Stomach (tissue), 8 donors: ENCODE measurements at regions not wholly inside any gene's neighbourhood (a gene's known extent, or its start where the extent isn't known, plus 50 kb on each side); places are given as distances from the start of the nearest gene placed in this dataset.

Experiments used
- DNase-seq, 2 donors: peaks; one replicate each; pipeline versions ENCODE4 v3.0.0 to v3.0.0-alpha.2; 2013 to 2019
- H3K27ac ChIP-seq, 5 donors: fragments of 200-600 bp in 4 of 5; sonication (generic) in 4 of 5; one replicate each; pipeline ENCODE4 v1.5.1; 2013 to 2019; ENCODE audit warnings: mild to moderate bottlenecking in 1 of 5, moderate library complexity in 1 of 5
- H3K27me3 ChIP-seq, 3 donors: fragments of 200-600 bp; sonication (generic); one replicate each; pipeline ENCODE4 v1.5.1; 2017 to 2019; ENCODE audit warnings: mixed run types in 1 of 3
- H3K36me3 ChIP-seq, 4 donors: fragments of 200-600 bp; sonication (generic); 1 replicate in 3 of 4; 2 replicates in 1 of 4; pipeline ENCODE4 v1.5.1; 2016 to 2019
- H3K4me1 ChIP-seq, 4 donors: fragments of 200-600 bp; sonication (generic); one replicate each; pipeline ENCODE4 v1.5.1; 2016 to 2019
- H3K4me3 ChIP-seq, 4 donors: fragments of 200-600 bp; sonication (generic) in 3 of 4; one replicate each; pipeline ENCODE4 v1.5.1; 2016 to 2019; ENCODE audit warnings: mild to moderate bottlenecking in 1 of 4
- H3K9me3 ChIP-seq, 4 donors: fragments of 200-600 bp; sonication (generic); one replicate each; pipeline ENCODE4 v1.5.1; 2016 to 2019
- EP300 ChIP-seq: sonication (generic); formaldehyde crosslinking; IDR thresholded peaks from one replicate; pipeline ENCODE4 v1.6.1; 2017; ENCODE audit warnings: antibody characterized with exemption
- POLR2A ChIP-seq, 4 donors: fragments of 450-650 bp; IDR thresholded peaks; one replicate each; pipeline ENCODE4 v1.6.1; 2016; ENCODE audit warnings: antibody characterized with exemption in 4 of 4, control low read depth in 2 of 4, mild to moderate bottlenecking in 1 of 4, moderate library complexity in 1 of 4
- POLR2AphosphoS5 ChIP-seq, 3 donors: sonication (generic); formaldehyde crosslinking; IDR thresholded peaks; one replicate each; pipeline ENCODE4 v1.6.1; 2016; ENCODE audit warnings: antibody characterized with exemption in 3 of 3
- WGBS, 5 donors: extraction: QIAGEN DNeasy Blood & Tissue Kit in 3 of 5; methylation state at CpG; one replicate each; pipeline versions ENCODE4 v1.1.5 to v1.1.7; 2013 to 2018; 5-methylcytosine and 5-hydroxymethylcytosine counted together
- intact Hi-C: fragments of 100-400 bp; cut with DNase I; formaldehyde crosslinking; loops from one replicate; pipeline ENCODE4 v1.15.1; 2023; ENCODE audit warnings: low total_unique reads
- TF ChIP-seq, protein P1 (sequence below), 7 experiments: fragments of 450-650 bp in 4 of 7; fragments of 200-600 bp in 3 of 7; sonication (generic) in 3 of 7; IDR thresholded peaks; one replicate each; pipeline ENCODE4 v1.5.1; 2016 to 2019; ENCODE audit warnings: antibody characterized with exemption in 7 of 7, control low read depth in 2 of 7, mild to moderate bottlenecking in 1 of 7
- donor health status: healthy with polysubstance abuse.
- donor health status: Bipolar disorder and iron deficiency.
- donor health status: healthy.

DNA sequence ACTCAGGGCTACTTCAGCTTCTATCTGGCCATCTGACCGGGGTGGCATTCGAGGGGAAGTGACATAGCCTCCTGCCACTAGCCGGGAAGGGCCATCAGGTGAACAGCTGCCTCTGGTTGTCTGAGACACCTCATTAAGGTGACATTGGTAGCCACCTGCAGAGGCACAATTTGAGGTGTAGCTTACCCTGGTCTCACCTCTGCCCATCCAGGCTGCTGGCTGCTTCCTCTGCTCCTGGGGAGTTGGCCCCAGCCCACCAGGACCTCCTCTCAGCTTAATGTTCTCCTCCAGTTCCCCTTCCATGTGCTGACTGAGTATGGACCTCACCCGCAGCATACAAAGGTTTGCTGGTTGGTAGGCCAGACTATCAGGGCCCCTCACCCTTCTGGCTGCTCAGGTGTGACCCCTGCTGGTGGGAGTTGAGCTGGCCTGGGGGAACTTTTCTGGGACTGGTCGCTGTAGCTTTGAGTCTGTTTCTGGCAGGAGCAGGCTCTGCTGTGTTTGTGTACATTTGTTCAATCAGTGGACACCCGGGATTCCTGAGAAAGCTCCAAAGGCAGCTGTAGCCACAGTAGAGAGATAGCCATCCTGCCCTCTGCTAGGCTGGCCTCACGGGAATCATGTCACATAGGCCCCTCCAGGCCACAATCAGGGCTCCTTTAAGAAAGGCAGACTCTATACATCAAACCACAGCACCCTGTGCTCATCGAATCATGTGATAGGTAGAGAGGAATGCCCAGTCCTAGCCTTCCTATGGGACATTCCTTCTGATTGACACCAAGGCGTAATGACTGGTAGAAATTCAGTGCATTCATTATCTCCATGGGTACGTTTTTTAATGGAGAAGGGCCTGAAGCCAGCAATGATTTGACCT is 295.1 kb upstream of the PLET1 start:
- no peaks in the 10 kb centered on the region for H3K36me3 ChIP-seq

DNA sequence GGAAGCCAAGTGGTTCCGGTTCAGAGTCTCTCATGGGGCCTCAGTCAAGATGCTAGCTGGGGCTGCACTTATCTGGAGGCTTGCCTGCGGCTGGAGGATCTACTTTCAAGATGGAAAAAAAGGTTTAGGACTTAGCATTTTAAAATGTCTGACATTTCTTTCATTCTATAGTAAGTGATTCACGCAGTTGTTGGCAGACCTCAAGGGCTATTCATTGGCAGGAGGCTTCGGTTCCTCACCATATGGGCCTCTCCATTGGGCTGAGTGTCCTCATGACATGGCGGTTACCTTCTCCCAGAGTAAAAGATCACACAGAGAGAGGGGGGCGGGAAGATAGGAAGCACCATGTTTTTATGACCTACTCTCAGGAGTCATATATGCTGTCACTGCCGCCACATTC is 298.0 kb upstream of the PLET1 start:
- Histone ChIP-seq H3K4me1 (peaks cover 0 to 10% (median 6%) of the 10 kb centered on the region in 4 donors), H3K36me3 (no peaks in the 10 kb centered on the region), H3K27ac (no peak overlapping the region), H3K9me3 (no peaks in the 10 kb centered on the region), H3K4me3 (no peak overlapping the region), H3K27me3 (no peaks in the 10 kb centered on the region)
- no peak for DNase-seq
- intact Hi-C loops = loop anchor here (10.0 kb wide), 1 partner anchor 274 kb away; no protein-coding TSS in a partner anchor
- no peak for TF ChIP-seq POLR2A (IDR thresholded peaks at IDR 0.05)
- no peak for TF ChIP-seq EP300
- TF ChIP-seq, protein P1, sequence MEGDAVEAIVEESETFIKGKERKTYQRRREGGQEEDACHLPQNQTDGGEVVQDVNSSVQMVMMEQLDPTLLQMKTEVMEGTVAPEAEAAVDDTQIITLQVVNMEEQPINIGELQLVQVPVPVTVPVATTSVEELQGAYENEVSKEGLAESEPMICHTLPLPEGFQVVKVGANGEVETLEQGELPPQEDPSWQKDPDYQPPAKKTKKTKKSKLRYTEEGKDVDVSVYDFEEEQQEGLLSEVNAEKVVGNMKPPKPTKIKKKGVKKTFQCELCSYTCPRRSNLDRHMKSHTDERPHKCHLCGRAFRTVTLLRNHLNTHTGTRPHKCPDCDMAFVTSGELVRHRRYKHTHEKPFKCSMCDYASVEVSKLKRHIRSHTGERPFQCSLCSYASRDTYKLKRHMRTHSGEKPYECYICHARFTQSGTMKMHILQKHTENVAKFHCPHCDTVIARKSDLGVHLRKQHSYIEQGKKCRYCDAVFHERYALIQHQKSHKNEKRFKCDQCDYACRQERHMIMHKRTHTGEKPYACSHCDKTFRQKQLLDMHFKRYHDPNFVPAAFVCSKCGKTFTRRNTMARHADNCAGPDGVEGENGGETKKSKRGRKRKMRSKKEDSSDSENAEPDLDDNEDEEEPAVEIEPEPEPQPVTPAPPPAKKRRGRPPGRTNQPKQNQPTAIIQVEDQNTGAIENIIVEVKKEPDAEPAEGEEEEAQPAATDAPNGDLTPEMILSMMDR (IDR thresholded peaks at IDR 0.05) = no peak
- no peak for TF ChIP-seq POLR2AphosphoS5 (IDR thresholded peaks at IDR 0.05)
- 80 to 92% (median 88%) methylated on average over 7 of the region's 7 CpGs for WGBS, 5 donors

More for the DNA sequence above, 295.1 kb upstream of the PLET1 start:
- TF ChIP-seq, protein P1 (IDR thresholded peaks at IDR 0.05) = peak in 6 of 7 experiments; percentile 12 to 73 (median 65)
- TF ChIP-seq POLR2AphosphoS5 (IDR thresholded peaks at IDR 0.05) = no peak
- no peak for TF ChIP-seq POLR2A (IDR thresholded peaks at IDR 0.05)
- TF ChIP-seq EP300 = no peak
- H3K4me1 ChIP-seq = peaks cover 0 to 8% (median 5%) of the 10 kb centered on the region in 4 donors
- no peaks in the 10 kb centered on the region for H3K27me3 ChIP-seq
- WGBS, 5 donors = 50 to 58% (median 53%) methylated on average over 9 to 10 of the region's 10 CpGs
- H3K4me3 ChIP-seq = no peak overlapping the region
- H3K27ac ChIP-seq = no peak overlapping the region
- intact Hi-C loops = loop anchor here (10.0 kb wide), 1 partner anchor 271 kb away; no protein-coding TSS in a partner anchor
- H3K9me3 ChIP-seq = no peaks in the 10 kb centered on the region
- DNase-seq = peak; percentile 77 to 82

DNA sequence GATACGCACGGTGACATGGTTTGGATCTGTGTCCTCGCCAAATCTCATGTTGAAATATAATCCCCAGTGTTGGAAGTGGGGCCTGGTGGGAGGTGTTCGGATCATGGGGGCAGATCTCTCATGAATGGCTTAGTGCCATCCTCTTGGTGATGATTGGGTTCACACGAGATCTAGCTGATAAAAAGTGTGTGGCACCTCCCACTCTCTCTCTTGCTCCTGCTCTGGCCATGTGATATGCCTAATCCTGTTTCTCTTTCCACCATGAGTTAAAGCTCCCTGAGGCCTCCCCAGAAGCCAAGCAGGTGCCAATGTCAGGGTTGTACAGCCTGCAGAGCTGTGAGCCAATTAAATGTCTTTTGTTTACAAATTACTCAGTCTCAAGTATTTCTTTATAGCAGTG is 303.1 kb upstream of the PLET1 start:
- no peaks in the 10 kb centered on the region for H3K9me3 ChIP-seq
- WGBS, 5 donors = 78 to 81% (median 78%) methylated on average over 5 of the region's 5 CpGs
- TF ChIP-seq, protein P1 (IDR thresholded peaks at IDR 0.05) = no peak
- TF ChIP-seq EP300 = no peak
- no peak for TF ChIP-seq POLR2AphosphoS5 (IDR thresholded peaks at IDR 0.05)
- TF ChIP-seq POLR2A (IDR thresholded peaks at IDR 0.05) = no peak
- H3K27ac ChIP-seq = peak overlapping the region in 4 of 5 donors; percentile 13 to 70 (median 60)
- H3K4me3 ChIP-seq = no peak overlapping the region
- H3K27me3 ChIP-seq = no peaks in the 10 kb centered on the region
- no peaks in the 10 kb centered on the region for H3K36me3 ChIP-seq
- H3K4me1 ChIP-seq = peaks cover 0 to 34% (median 16%) of the 10 kb centered on the region in 4 donors
- no peak for DNase-seq
- intact Hi-C loops = no loop called here

DNA sequence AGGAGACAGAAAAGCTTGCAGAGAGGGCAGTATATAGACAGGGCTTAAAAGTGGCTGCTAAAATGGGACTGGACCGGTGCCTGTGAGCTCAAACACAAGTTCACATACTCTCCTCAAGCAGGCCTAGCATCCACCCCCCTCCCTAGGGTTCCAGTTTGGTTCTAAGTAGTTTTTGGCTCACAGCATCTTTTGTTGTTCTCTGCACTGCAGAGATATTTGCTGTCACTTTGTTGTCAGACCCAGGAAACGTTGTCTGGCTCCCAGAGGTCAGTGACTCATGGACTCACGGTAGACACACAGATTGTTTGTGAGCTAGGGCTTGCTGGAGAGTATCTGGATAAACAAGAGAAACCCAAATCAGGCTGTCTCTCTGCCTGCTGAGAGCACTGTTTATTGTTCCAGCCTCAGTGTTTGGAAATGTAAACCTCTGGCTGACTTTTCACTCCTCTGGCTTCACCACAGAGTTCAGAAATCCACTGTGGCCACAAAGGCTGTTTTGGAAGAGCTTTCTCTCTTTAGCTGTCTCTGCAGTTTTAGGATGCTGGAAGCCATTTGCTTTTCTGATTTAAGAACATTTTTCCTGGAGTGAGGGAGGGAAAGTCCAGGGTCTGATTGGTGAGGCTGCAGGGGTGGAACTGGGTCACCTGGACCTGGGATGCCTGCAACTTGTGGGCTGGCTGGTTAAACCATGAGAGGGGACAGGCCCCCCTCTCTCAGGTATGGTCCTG is 303.7 kb upstream of the PLET1 start:
- DNase-seq = peak in 1 of 2 donors; percentile 45
- peak; percentile 4 for TF ChIP-seq EP300
- TF ChIP-seq POLR2A (IDR thresholded peaks at IDR 0.05) = no peak
- TF ChIP-seq POLR2AphosphoS5 (IDR thresholded peaks at IDR 0.05) = peak in 2 of 3 donors; percentile 40 to 67
- TF ChIP-seq, protein P1 (IDR thresholded peaks at IDR 0.05) = no peak
- peaks cover 0 to 34% (median 16%) of the 10 kb centered on the region in 4 donors for H3K4me1 ChIP-seq
- no peaks in the 10 kb centered on the region for H3K36me3 ChIP-seq
- H3K9me3 ChIP-seq = no peaks in the 10 kb centered on the region
- no peak overlapping the region for H3K4me3 ChIP-seq
- 23 to 34% (median 25%) methylated on average over 2 to 3 of the region's 3 CpGs for WGBS, 5 donors
- H3K27me3 ChIP-seq = no peaks in the 10 kb centered on the region
- intact Hi-C loops = no loop called here
- H3K27ac ChIP-seq = peak overlapping the region in 4 of 5 donors; percentile 35 to 70 (median 60)
